Activated CD8-positive, alpha-beta memory T cell treated with anti-CD3 and anti-CD28 coated beads, Interleukin-2, amount 50 U/mL, for 24 hours (primary cell): ENCODE measurements at regions not wholly inside any gene's neighbourhood (a gene's known extent, or its start where the extent isn't known, plus 50 kb on each side); places are given as distances from the start of the nearest gene placed in this dataset.

Experiments
- DNase-seq: peaks from one replicate; pipeline ENCODE4 v3.0.0-alpha.2; 2020; ENCODE audit errors: extremely low read depth

DNA sequence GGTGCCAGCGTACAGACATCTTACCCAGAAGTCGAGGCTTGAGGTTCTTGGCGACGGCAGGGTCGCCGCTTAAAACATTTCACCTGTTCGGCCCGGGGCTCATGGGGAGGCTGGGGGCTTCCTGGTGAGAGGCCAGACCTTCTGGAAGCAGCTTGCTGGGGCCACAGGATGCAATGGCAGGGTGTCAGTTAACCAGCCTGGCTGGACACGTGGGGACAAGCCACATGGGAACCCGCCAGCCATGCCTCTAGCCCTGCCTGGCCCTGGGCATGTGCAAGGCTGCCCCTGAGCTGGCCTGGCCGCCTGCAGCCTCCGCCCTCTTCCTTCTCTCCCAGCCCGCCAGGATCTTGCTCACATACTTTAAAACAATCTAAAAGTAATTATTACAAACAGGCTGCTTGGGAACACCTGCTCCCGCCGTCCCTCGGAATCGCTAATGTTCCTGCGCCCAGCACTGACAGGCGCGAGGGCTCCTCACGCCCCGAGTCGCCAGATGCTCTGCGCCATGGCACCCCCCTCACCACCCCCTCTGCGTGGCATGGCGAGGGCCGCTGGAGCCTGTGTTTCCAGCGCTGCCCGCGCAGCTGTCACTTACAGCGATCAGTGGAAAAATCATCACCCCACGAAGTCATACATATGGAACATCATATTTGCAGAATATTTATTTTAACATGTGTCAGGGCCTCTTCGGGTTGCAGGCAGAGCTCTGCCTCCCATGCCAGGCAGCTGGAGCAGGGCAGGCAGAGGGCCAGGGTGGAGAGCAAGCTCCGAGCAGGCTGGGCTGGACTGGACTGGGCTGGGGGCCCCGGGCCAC lies 188.7 kb upstream of the GSE1 start:
- no peak for DNase-seq

DNA sequence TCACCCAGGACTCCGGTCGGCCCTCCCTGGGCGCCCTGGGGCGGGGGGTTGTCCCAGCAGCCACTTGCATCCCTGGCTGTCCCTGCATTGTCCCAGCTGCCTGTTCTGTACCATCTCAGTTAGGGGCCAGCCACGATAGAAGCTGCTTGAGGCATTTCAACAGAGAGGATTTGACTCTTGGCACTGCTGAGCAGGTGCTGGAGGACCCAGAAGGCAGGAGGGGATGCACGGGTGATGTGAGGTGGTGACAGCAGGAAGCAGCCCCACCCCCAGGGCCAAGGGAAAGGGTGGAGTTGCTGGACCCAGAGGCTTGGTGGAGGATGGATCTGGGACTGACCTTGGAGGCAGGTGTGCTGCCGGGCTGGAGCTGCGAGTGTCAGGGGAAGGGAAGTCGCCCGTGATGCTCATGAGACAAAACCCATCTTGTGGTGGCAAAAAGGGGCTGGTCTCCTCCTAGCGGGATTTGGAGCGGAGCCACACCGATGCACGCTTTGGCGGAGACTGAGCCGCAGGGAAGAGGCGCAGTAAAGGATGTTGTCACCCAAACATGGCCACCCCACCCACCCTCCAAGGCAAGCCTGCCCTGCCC lies 188.0 kb upstream of the GSE1 start:
- no peak for DNase-seq

DNA sequence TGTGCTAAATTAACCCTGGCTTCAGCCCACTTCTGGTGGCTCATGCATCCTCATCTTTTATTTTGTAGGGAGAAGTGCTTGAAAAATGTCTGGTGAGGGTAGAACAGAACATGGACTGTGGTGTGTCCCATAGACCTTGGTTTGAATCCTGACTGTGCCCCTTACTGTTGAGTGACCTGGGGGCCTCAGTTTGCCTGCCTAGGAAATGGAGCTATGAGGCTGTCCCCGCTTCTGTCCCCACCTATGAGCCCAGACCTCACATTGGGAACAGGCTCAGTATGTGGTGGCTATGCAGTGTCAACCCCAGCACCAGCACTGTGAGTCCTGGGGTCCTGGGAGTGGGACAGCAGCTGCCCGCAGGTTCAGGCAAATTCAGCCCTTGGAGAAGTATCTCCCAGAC lies 186.3 kb upstream of the GSE1 start:
- no peak for DNase-seq

DNA sequence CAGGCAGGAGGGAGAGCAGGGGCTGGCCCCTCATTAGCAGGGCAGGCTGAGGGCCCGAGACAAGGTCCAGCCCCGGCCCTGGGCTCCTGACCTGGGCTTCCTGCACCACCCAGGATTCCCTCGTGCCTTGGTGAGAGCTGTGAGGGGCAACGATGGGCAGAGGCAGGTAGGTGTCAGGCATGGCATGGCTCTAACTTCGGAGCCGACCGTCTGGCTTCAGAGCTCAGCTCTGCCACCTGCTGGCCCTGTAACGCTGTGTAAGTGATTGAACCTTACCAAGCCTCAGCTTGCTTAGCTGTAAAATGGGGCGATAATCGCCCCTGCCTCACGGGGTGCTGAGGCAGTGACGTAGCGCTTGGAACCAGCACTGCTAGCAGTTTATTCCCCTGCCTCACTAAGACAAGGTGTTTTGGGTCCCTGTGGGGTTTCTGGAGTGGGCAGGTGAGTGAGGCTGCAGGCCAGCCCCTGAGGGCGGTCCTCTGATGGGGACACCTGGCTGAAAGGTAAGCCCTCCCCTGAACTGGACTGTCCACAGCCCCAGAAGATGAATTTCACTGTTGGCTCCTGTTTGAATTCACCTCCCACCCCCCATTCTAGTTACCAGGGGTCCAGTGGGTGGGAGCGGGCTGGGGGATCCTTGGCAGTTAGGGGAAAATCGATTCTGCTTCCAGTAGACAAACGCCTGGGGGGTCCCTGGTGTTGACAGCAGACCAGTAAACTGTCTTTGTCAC lies 184.8 kb upstream of the GSE1 start:
- DNase-seq, result no peak

DNA sequence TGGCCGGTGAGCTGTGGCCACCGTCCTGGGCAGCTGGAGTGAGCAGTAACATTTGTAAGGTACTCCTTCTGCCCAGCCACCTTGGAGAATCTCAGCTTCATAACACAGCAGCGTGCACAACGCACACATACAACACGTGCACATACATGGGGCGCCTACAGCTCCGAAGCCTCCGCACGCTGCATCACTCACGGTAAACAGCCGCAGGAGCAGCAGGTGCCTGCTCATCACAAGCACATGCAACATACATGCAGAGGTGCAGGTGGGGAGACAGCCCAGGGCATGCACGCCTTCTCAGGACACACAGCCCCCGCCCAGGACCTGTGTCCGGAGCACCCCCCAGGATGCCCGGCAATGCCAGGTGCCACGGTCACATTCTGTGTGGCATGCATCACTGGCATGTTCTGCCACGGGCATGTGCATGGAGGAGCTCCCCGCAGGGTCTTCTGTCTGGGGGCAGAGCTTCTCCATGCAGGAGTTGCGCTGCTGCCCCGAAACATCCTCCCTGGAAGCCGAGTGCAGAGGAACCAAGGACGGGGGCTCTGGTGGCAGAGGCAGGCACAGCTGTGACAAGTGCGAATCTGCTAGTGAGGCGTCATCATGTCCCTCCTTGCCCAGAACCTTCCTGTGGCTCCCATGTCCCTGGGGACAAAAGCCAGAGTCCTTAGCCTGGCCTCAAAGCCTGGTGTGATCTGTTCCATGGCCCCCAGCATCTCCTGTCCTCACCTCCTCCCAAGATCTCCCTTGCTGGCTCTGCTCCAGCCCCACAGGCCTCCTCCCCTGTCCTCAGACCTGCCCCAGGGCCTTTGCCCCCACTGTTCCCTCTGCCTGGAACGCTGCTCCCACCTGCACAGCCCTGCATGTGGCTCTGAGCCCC lies 184.0 kb upstream of the GSE1 start:
- DNase-seq, result no peak

DNA sequence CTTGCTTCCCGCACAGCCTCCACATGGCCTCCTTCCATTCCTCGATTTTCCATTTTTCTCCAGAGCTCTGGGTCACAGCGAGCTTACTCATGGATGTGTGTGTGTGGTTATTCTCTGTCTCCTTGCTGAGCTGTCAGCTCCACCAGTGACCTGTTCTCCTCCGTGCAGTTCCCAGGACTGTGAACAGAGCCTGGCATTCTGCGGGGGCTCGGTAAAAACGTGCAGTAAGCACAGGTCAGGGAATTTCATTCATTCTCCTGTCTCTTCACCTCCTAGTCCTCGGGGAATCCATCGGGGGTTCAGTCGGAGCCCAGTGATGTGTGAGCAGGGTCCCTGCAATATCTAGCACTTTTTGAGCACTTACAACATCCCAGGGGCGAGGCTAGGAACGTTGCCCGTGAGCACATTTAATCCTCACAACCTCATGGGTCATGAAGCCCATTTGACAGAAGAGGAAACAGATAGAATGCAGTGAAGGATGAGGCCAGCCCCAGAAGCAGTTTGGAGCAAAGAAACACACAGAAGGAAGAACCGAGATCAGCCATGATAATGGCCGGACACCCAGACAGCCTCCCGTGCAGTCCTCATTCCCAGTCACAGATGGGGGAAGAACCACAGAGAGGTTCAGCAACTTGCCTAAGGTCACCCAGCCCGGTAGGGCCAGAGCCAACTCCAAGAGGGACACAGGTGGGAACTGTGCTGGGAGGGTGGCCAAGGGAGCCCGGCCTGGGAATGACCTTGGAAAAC lies 183.2 kb upstream of the GSE1 start:
- no peak for DNase-seq

DNA sequence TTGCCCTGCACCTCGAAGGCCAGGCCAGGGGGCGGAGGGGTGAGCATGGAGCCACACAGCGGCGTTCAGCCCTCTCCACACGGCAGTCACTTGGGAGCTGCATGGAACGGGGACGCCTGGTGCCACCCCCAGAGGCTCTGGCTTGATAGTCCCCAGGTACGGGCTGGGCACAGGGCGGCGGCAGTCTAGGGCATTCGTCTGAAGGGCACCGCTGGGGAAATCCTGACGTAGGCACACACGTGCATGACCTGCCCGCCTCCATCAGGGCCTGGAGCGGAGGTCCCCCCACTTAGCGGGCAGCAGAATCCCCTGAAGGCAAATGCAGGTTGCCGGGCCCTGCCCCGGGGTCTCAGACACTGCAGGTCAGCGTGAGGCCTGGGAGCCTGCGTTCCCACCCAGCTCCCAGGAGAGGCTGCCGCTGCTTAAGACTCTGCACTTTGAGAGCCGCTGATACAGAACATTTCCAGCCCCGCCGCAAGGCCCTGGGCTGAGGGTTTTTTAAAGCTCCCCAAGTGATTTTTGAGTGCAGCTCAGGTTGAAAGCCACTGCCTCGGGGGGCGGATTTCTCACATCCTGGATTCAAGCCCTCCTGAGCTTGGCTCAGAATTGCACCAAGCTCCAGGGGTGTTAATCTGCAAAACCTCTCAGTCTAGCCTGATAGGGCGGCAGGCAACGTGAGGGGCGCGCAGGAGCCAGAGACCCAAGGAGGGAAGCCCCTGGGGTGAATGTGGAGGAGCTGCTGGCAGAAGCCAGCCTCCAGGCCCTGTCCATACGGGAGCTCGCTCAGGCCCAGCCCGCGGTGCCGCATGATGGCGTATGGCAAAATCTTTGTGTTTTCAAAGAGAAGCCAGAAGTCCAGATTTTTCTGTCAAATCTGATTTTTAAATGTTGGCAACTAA lies 182.3 kb upstream of the GSE1 start:
- no peak for DNase-seq

DNA sequence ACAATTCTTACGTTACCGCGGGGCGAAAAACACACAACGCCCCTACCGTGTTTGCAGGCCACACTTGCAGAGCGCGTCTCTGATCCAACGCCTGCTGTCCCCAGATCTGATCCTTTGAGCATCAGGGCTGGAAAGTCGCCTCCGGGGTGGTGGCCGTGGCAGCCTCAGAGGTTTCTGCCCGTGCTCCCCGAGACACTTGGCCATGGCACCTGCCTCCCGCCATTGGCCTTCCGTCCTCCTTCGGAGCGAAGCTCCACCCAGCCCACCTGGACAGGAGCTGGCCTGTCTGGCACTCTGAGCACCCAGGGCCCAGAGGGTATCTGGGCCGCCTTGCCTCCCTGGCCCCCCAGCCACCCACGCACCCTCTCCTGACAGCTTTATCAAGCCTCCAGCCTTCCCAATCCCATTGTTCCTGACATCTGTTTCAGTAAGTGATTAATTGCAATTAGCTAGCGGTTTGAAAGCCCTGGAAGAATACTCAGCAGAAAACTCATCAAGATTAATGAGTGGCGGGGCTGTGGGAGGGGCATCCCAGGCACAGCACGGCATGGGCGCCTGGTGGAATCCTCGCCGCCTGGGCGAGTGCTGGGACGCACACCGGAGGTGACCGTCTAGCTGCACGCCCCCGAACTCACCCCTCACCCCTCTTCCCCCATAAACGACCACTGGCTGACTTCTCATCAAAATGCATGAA lies 181.5 kb upstream of the GSE1 start:
- no peak for DNase-seq

DNA sequence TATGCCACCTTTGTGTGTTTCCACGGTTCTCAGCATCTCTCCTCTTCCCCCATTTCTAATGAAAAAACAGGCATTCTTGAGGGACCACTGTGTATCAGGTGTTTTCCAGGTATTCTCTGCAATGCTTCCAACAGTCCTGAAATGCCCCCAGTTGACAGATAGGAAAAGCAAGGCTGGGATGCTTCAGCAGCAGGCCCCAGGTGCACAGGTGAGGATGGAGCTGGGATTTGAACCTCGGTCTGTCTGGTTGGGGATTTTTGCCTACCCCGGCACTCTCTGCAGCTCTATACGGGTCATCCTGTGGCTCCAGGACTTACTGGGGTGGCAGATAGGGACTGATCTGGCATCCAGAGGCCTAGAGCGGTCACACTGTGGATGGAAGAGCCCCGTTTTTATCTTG lies 180.5 kb upstream of the GSE1 start:
- no peak for DNase-seq

- DNase-seq, result no peak
Observed at GRCh38 chr16:85433477-85433876, 179.6 kb upstream of the GSE1 start.

GRCh38 chr16:85435286-85435685 lies 177.8 kb upstream of the GSE1 start:
- no peak for DNase-seq

- DNase-seq, result no peak
Observed at GRCh38 chr16:85435700-85436099, 177.4 kb upstream of the GSE1 start.

DNA sequence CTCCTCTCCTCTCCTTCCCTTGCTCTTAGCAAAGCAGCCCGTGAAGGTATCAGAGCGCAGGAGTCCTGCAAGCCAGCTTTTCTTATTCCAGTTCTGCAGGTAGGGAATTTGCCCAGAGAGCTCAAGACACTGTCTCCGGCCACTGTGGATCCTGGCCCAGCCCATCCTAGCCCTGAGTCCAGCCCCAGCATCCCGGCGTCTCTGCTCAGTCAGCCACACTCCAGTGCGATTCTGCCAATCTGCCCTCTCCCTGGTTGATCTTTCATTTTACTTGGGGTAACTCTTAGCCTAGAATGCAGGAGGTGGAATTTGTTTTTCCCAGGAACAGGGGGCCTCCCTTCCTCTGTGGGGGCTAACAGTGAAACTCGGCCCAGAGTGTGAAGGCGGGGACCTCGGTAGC lies 176.9 kb upstream of the GSE1 start:
- no peak for DNase-seq

DNA sequence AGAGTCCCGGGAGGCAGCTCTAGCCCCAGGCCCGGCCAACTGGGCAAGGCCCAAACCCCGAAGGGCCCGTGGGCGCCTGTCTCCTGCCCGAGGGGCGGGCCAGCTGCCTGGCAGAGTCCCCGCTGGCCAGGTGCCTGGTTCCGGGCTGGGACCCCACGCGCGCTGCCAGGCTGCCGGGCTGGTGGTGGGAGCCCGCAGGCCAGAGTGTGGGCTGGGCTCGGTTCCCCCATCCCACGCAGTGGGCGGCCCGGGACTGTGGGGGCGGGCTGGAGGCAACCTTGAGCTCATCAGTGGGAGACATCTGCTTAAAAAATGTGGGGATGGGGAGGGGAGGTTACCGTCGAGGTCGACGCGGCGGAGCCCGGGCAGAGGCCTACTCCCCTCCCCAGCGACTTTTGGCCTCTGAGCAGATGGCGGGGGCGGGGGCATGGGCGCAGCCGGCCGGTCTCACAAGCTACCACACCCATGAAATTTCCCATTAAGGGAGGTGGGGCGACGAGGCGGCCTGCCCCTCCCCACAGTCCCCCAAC lies 176.4 kb upstream of the GSE1 start:
- no peak for DNase-seq

DNA sequence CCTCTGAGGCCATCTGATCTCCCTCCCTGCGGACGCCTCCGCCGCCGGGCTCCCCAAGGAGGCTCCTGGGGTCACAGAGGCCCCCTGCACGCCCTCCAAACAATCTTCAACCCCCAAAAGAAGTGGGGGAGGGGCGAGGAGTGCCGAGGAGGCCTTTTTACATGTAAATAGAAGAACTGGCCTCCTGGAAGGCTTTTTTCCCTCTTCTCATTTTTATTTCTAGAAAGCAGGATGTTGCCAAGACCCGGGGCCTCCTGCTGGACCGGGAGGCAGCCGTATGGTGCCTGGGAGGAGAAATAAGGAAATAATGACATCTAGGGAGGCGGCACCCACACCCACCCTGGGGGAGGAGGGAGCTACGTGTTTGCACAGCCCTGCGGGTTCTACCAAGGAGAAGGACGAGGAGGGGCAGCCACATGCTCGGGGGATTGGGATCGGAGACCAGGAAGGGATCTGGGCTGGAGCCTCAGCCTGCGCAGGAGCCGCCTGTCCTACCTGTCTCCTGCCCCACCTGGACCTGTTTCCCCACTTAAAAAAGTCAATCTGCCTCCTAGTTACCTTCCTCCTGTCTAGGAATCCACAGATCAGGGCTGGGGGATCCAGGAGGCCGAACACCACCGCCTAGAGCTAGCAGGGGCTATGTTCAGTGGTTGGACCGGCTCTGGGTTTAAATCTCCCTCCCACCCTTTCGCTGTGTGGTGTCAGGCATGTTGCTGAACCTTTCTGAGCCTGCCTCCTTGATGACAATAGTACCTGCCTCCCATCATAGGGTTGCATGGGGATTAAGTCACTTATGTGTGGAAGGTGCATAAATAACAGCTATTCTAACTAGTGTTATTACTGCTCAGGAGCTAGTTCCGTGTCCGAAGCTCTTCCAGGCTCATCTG lies 175.7 kb upstream of the GSE1 start:
- DNase-seq, result no peak

GRCh38 chr16:85438981-85439685 lies 174.0 kb upstream of the GSE1 start:
- no peak for DNase-seq

GRCh38 chr16:85440744-85441143 lies 172.4 kb upstream of the GSE1 start:
- no peak for DNase-seq
